ENCODE measurements at regions not wholly inside any gene's neighbourhood (a gene's known extent, or its start where the extent isn't known, plus 50 kb on each side); places are given as distances from the start of the nearest gene placed in this dataset.
"Not testable (repeated sequence)": the region's sequence is repeated elsewhere in the genome, so short reads cannot be mapped to it uniquely, and the experiment has no call there.

- Mint-ChIP-seq H3K36me3 (ENCODE audit: insufficient read depth) (no peaks in the 10 kb centered on the region), H3K27me3 (peaks cover 3% of the 10 kb centered on the region), H3K27ac (no peak overlapping the region), H3K4me1 (ENCODE audit: low read depth) (no peaks in the 10 kb centered on the region), H3K4me3 (ENCODE audit: low read depth) (no peak overlapping the region), H3K9me3 (ENCODE audit: low read depth) (no peaks in the 10 kb centered on the region)
- DNase-seq (ENCODE audit: low spot score, unreplicated experiment) = no peak
- TF ChIP-seq CTCF (IDR thresholded peaks at IDR 0.05; ENCODE audit: unreplicated experiment) = no peak
Measured at GRCh38 chr13:107937848-107938247, 277.5 kb downstream of the LIG4 start.

- H3K36me3 Mint-ChIP-seq (ENCODE audit: insufficient read depth) = peaks cover 1% of the 10 kb centered on the region
- no peak for DNase-seq (ENCODE audit: low spot score, unreplicated experiment)
- no peaks in the 10 kb centered on the region for H3K9me3 Mint-ChIP-seq (ENCODE audit: low read depth)
- no peak for TF ChIP-seq CTCF (IDR thresholded peaks at IDR 0.05; ENCODE audit: unreplicated experiment)
- H3K4me3 Mint-ChIP-seq (ENCODE audit: low read depth) = no peak overlapping the region
- H3K27ac Mint-ChIP-seq = no peak overlapping the region
- peaks cover 2% of the 10 kb centered on the region for H3K4me1 Mint-ChIP-seq (ENCODE audit: low read depth)
- H3K27me3 Mint-ChIP-seq = no peaks in the 10 kb centered on the region
Measured at GRCh38 chr13:107931056-107931455, 284.3 kb downstream of the LIG4 start.

GRCh38 chr13:107928762-107929161 lies 286.6 kb downstream of the LIG4 start:
- Mint-ChIP-seq H3K4me1 (ENCODE audit: low read depth) (peaks cover 2% of the 10 kb centered on the region), H3K36me3 (ENCODE audit: insufficient read depth) (peaks cover 1% of the 10 kb centered on the region), H3K27me3 (no peaks in the 10 kb centered on the region), H3K27ac (no peak overlapping the region), H3K4me3 (ENCODE audit: low read depth) (no peak overlapping the region), H3K9me3 (ENCODE audit: low read depth) (no peaks in the 10 kb centered on the region)
- DNase-seq (ENCODE audit: low spot score, unreplicated experiment) = no peak
- TF ChIP-seq CTCF (IDR thresholded peaks at IDR 0.05; ENCODE audit: unreplicated experiment) = no peak

- Mint-ChIP-seq H3K36me3 (ENCODE audit: insufficient read depth) (peaks cover 1% of the 10 kb centered on the region), H3K27ac (no peak overlapping the region), H3K27me3 (no peaks in the 10 kb centered on the region), H3K9me3 (ENCODE audit: low read depth) (no peaks in the 10 kb centered on the region), H3K4me1 (ENCODE audit: low read depth) (peaks cover 2% of the 10 kb centered on the region), H3K4me3 (ENCODE audit: low read depth) (no peak overlapping the region)
- DNase-seq (ENCODE audit: low spot score, unreplicated experiment) = no peak
- TF ChIP-seq CTCF (IDR thresholded peaks at IDR 0.05; ENCODE audit: unreplicated experiment) = no peak
Measured at GRCh38 chr13:107927557-107927956, 287.8 kb downstream of the LIG4 start.

GRCh38 chr13:107926515-107926914 lies 288.8 kb downstream of the LIG4 start:
- not testable (repeated sequence) for H3K27ac Mint-ChIP-seq; H3K4me1 Mint-ChIP-seq (ENCODE audit: low read depth); H3K36me3 Mint-ChIP-seq (ENCODE audit: insufficient read depth); DNase-seq (ENCODE audit: low spot score, unreplicated experiment); H3K4me3 Mint-ChIP-seq (ENCODE audit: low read depth); H3K27me3 Mint-ChIP-seq; H3K9me3 Mint-ChIP-seq (ENCODE audit: low read depth)

- H3K4me3 Mint-ChIP-seq (ENCODE audit: low read depth); DNase-seq (ENCODE audit: low spot score, unreplicated experiment); H3K36me3 Mint-ChIP-seq (ENCODE audit: insufficient read depth); H3K9me3 Mint-ChIP-seq (ENCODE audit: low read depth); H3K4me1 Mint-ChIP-seq (ENCODE audit: low read depth); H3K27me3 Mint-ChIP-seq; H3K27ac Mint-ChIP-seq: not testable (repeated sequence)
Measured at GRCh38 chr13:107916902-107917301, 298.4 kb downstream of the LIG4 start.

All from progenitor cell of endocrine pancreas (in vitro differentiated cells).